ENCODE measurements at regions not wholly inside any gene's neighbourhood (a gene's known extent, or its start where the extent isn't known, plus 50 kb on each side); places are given as distances from the start of the nearest gene placed in this dataset.
"Not testable (repeated sequence)": the region's sequence is repeated elsewhere in the genome, so short reads cannot be mapped to it uniquely, and the experiment has no call there.

GRCh38 chr13:62119739-62120700 lies 704.4 kb upstream of the PCDH20 start:
- no peak for DNase-seq (ENCODE audit: low read depth in 2 of 2)

DNA sequence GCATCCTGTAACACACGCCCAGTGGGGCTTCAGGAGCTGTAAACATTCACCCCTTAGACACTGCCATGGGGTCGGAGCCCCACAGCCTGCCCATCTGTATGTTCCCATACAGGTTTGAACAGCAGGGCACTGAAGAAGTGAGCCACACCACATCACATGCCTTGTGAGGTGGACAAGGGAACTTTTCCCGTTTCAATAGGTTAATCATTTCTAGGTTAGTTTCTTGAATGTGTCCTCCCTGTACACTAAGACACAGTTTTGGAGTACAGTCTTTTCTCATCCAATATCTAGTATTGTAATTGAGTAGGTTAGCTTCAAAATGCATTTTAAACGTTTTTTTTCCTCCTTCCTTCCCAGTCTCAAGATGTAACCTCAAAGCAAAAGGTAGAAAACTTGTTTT lies 700.2 kb upstream of the PCDH20 start:
- no peak for DNase-seq (ENCODE audit: low read depth in 2 of 2)

DNA sequence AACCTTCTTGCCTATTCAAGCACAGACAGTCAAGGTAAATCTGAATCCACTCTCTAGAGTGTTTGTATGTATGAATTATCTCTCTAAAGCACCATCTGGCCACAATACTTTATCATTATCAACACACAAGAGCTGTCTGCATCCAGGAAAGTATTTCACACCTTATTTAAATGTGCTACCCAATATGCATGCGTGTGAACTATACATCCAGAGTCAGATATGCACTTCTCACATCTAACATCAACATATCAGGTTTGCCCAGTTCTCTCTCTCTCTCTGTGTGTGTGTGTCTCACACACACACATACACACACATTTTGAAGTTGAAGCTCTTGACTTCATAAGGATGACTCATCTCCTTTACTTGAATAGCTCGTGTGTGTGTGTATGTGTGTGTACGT lies 697.5 kb upstream of the PCDH20 start:
- no peak for DNase-seq (ENCODE audit: low read depth in 2 of 2)

DNA sequence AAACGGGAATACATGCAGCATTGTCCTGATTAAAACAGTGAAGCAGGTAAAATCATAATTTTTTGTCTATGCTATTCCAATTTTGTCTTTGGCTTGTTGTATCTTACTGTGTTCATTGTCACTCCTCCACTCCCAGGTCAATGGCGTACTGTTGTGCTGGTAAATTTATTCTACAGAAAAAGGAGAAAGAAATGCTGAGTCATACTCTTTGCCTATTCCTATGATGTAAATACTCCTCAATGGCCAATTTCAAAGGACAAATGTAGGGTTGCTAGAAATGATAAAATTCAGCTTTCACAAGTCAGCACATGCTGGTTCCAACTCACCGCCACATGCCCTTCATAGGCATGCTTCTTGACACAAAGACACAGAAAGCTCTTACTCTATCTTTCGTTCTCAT lies 694.4 kb upstream of the PCDH20 start:
- no peak for DNase-seq (ENCODE audit: low read depth in 2 of 2)

DNA sequence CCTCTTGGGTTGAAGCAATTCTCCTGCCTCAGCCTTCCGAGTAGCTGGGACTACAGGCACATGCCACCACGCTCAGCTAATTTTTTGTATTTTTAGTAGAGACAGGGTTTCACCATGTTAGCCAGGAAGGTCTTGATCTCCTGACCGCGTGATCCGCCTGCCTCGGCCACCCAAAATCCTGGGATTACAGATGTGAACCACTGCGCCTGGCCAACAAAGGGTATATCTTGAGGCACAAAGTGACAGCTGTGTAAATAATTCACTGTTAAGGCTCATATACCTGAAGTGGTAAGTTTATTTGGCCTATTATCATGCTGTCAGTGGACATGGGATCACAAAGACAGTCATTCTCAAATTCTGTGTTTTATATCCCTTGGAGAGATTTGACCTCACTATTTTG lies 688.5 kb upstream of the PCDH20 start:
- not testable (repeated sequence) for DNase-seq (ENCODE audit: low read depth in 2 of 2)

DNA sequence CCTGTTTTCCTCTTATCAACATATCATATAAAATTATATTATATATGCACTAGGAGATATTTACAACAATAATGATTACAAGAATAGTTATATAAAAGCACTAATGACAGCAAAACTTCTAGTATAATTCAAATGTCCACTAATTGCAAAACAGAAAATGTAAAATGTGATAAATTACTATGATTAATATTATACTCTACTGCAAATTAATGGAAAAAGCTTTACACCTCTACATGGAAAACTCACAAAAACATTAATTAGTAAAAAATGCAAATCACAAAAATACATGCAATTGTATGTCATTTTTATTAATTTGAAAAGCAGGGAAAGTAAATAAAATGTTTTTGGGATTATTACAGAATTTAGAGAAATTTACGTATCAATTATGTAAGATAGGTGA lies 681.0 kb upstream of the PCDH20 start:
- no peak for DNase-seq (ENCODE audit: low read depth in 2 of 2)

- no peak for DNase-seq (ENCODE audit: low read depth in 2 of 2)
Measured at GRCh38 chr13:62094932-62095331, 679.3 kb upstream of the PCDH20 start.

GRCh38 chr13:62093984-62094780 lies 678.5 kb upstream of the PCDH20 start:
- no peak for DNase-seq (ENCODE audit: low read depth in 2 of 2)

GRCh38 chr13:62092949-62093348 lies 677.3 kb upstream of the PCDH20 start:
- DNase-seq (ENCODE audit: low read depth in 2 of 2): no peak

DNA sequence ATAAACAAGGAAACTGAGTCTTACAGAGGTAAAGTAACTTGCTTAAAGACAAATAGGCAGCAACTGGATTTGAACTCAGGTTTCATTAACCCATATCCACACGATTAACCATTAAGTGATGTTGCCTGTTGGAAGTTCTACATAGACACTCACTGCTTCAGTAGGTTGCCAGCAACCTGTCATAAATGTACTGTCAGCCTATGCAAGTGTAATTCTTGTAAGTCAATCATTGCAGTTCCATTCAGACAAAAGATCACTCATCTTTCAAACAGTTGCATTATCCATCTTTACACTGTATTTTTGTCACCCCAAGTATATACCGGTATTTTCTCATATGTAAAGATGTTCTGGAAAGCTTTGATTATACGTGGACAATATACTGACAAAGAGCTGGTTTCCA lies 676.9 kb upstream of the PCDH20 start:
- no peak for DNase-seq (ENCODE audit: low read depth in 2 of 2)

DNA sequence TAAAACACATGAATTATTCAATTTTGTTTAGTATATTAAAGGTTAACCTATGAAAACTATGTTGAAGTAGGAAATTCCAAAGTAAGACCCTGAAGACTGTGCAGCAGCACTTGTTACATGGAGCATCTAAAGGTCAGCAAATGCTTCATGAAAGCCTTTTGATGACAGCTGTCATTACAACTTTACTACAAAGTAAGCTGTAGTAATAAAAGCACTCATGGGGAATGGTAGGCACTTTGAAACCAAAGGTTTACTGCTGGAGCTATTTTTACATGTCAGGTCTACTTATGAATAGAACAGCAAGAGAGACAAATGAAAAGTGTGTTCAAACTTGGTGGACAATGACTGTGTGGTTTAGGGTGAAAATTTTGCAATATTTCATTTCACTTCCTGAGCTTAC lies 672.5 kb upstream of the PCDH20 start:
- no peak for DNase-seq (ENCODE audit: low read depth in 2 of 2)

DNA sequence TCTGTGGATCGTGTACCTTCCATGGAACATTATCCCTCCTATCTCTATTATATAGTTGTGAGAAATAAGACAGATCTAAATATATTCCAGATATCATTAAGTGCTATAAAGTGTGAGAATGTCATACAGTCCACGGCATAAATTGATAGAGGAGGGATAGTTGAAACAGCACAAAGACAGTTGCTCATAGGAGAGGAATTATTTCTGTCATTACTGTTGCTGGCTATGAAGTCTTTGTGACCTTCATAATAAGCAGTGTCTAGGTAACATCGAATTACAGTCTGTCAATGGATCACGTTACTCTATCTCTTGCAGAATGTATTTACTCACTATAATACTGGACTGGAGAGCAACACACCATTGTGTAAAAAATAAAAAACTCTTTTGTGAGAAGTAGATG lies 671.5 kb upstream of the PCDH20 start:
- DNase-seq (ENCODE audit: low read depth in 2 of 2): no peak

DNA sequence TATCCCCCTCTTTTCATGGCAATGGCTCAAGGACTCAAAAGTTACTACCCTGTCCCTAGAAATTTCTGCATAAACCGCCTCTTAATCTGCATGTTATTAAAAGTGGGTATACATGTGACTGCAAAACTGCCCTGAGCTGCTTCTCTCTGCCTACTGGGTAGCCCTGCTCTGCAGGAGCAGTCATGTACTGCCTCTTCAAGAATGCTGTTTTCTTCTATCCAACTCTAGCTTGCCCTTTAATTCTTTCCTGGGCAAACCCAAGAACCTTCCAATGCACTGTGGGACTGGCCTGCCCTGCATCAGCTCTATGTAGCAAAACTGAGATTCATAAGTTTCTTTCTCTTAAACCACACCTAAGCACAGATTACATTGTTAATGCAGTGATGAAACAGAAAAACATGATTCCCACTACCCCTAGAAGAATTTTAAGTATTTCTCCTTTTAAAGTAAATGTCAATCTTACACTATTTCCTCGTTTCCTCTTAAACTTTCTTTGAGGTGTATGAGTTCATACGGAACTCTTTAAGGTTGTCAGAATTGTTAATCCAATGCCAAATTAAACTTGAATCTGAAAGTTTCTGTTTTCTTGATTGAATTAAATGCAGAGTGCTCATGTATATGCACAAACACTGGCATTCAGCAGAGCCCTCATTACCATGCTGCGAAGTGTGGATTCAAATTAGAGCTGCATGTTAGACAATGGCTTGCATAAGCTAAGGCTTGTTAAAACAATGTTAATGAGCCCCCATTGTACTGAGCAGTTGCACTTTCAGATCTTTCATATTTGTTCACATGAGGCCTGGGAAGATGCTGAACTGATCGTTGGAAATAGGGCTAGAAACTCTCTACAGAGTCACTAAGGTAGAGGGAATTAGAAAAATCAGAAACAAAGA lies 669.9 kb upstream of the PCDH20 start:
- no peak for DNase-seq (ENCODE audit: low read depth in 2 of 2)

GRCh38 chr13:62084728-62085127 lies 669.1 kb upstream of the PCDH20 start:
- no peak for DNase-seq (ENCODE audit: low read depth in 2 of 2)

DNA sequence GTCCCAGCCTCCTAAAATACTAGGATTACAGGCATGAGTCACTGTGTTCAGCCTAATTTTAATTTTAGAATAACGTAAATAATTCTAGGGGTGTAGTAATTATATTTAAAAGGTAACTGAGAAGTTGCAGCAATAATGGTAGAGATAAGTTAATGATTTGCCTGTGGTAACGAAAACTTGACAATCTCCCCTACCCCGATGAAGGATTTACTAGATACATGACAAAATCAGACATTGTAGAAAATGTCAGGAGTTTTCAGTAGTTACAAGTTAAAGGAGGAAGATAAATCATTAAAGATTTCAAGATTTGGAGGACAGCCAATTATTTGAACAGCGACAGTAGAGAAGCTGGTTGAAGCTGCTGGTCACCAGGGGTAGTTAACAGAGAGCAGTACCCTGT lies 652.2 kb upstream of the PCDH20 start:
- no peak for DNase-seq (ENCODE audit: low read depth in 2 of 2)

DNA sequence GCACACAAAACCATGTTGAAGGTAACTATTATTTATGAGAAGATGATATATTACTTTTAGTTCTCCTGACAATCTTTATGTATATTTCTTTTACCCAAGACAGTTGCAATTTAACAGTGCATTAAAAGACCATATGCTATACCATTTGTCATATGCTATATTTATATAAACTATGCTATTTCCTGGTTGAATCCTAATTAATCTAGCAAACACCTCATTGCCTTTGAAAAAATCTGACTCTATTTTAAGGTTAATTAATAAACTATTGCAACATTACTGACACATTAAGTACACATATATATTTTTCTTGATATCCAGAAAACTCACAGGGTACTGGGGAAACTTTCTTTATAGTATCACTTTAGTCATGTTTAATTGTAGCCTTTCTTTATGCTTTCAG lies 649.4 kb upstream of the PCDH20 start:
- no peak for DNase-seq (ENCODE audit: low read depth in 2 of 2)

DNA sequence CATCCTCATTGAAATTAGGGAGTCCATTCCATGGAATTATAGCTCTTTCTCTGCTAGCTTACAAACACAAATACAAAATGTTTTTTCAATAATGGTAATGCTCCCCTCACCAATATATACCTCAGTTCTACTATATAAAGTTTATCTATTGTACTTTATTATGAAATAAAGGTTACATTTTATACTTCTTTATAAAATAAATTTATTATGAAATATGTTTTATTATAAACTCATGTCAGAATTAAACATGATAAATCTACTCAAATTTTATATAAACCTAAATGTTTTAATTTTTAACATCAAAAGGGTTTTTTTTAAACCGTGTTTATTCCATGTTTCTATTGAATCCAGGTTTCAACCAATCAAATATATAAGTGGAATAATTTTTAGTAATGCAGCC lies 646.1 kb upstream of the PCDH20 start:
- DNase-seq (ENCODE audit: low read depth in 2 of 2): no peak

DNA sequence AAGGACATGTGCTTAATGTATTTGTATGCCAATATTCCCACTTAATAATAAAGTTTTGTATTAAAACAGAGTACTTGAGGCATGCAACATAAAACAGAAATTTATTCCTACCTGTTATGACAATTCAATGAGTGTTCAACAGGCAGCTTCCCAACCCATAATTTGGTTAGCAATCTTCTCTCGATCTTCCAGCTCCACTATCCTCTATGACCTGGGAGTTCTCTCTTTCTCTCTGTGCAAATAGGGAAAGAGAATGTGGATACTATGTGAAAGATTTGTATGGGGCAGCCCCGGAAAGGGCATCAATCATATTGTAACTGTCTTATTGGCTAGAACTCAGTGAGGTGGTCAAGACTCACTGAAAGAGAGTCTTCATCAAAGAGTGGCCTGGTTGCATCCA lies 644.9 kb upstream of the PCDH20 start:
- DNase-seq (ENCODE audit: low read depth in 2 of 2): no peak

DNA sequence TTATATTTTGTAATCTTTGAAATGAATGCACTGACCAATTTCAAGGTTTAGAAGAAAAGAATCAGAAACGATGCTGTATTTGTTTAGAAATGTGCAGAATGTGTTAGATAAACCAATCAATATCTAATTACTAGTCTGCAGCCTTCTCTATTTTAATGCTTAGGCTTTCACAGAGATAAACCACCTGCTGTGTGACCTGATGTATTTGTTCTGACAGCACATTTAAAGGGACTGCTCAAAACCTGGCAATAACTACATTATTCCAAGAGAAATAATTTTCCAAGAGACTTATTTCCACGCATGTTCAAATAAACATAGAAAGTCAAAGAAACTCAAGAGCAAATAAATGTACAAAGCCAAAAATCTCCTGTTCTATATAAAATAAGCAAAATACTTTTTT lies 641.6 kb upstream of the PCDH20 start:
- no peak for DNase-seq (ENCODE audit: low read depth in 2 of 2)

DNA sequence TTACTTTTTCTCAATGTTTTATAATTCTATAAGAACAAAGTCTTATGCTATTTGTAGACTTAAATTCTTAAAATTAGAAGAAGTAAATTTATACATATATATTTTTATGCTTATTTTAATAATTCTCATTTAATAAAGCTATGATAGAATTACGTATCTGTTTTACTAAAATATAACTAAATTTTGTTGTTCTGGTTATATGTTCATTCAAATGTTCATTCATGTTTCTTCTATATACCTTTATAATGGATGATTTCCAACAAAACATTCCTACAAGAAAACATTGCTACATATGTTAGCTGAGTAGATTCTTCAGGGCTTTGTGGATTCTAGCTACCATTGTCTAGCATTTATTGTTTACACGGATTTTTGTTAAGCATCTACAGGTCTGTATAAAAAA lies 634.3 kb upstream of the PCDH20 start:
- DNase-seq (ENCODE audit: low read depth in 2 of 2): no peak

GRCh38 chr13:62046512-62046911 lies 630.9 kb upstream of the PCDH20 start:
- no peak for DNase-seq (ENCODE audit: low read depth in 2 of 2)

GRCh38 chr13:62043600-62043999 lies 628.0 kb upstream of the PCDH20 start:
- DNase-seq (ENCODE audit: low read depth in 2 of 2): no peak
